ENCODE measurements at regions not wholly inside any gene's neighbourhood (a gene's known extent, or its start where the extent isn't known, plus 50 kb on each side); places are given as distances from the start of the nearest gene placed in this dataset.
A peak's percentile ranks its signal among the peaks of the same experiment; 100 is the strongest.
"Not testable (repeated sequence)": the region's sequence is repeated elsewhere in the genome, so short reads cannot be mapped to it uniquely, and the experiment has no call there.

DNA sequence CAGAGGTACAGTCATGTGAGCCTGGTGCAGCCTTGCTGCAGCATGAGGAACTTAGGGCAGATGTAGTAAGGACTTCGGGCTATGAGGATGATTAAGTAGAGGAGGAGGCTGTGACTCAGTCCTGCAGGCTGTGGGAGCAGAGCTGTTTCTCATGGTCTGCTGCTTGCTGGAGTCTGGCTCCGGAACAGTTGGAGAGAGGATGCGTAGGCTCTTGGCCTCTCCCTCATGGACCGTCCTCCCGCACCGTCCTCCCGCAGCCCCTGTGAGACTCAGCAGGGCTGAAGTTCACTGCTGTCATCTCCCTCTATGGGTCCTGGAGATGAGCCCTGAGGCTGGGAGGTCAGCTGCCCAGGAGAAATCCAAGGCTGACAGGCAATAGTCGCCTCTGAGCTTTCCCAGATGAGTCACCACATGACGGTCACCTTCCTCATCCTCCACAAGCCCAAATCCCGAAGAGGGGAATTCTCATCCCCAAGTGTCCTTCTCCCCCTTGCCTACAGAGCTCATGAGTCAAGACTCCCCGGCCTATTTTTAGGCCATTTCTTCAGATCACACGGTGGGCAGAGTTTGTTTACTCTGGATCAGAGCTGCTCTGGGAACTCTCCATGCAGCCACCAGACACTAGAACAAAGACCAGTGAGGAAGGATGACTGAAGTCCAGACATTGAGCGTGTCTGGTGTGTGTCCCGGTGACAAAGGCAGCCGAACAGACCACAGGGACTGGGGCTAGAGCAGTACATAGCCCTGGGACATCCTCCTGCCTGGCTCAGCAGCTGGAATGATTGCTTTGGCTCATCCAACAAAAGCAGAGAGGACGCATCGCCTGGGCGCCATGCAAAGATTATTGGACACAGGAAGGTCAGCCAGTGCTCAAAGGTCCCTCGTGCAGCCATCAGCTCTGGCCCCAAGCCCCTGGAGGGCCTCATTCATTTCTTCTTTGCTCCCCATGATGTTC is 134.5 kb downstream of the NPIPB11 start:
- peak; percentile 89 for DNase-seq

DNA sequence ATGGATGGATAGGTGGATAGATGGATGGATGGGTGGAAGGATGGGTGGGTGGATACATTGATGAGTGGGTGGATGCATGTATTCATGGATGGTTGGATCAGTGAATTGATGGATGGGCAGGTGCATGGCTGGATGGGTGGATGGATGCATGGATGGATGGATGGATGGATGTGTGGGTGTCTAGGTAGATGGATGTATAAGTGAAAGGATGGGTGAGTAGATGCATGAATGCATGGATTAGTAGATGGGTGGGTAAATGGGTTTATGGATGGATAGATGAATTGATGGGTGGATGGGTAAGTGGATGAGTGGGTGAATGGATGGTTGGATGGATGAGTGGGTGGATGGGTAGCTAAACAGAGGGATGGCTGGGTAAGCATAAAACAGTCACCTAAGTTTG is 135.6 kb downstream of the NPIPB11 start:
- DNase-seq, result not testable (repeated sequence)

DNA sequence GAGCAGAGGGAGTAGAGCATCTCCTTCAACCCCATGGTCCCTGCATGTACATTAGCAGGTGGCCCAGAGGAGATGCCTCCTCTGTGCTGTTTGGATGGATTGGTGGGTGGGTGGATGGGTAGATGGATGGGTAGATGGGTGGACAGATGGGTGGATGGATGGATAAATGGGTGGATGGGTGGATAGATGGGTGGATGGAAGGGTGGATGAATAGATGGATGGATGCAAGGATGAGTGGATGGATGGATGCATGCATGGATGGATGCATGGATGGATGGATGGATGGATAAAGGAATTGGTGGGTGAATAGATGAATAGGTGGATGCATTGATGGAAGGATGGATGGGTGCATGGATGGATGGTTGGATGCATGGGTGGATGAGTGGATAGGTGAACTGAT is 136.5 kb downstream of the NPIPB11 start:
- not testable (repeated sequence) for DNase-seq

DNA sequence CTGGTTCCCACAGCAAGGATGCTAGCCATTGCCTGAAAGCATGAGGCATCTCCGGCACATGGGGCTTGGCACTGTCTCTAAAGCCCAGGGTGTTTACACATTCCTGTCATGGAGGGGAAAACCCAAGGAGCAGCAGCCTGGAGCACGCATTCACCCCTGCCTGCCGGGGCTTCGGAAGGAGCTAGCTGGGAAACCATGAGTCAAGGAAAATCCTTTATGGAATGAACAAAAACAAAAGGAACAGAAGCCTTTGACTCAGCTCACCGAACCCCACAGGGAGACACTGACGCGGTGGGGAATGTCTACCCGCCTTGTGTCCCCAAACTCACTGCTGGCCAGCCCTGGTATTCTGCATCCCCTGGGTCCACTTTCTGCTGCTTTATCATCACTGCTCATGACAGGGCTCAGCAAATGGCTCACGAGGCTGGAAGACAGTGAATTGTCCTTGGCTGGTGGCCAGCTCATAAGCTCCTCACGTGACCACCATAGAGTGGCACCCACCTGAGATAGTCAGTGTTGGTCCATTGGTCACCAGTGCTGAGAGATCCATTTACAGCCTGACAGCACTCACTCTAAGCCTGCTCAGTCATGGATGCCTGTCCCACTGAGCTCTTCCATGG is 137.2 kb downstream of the NPIPB11 start:
- DNase-seq, result peak; percentile 21

DNA sequence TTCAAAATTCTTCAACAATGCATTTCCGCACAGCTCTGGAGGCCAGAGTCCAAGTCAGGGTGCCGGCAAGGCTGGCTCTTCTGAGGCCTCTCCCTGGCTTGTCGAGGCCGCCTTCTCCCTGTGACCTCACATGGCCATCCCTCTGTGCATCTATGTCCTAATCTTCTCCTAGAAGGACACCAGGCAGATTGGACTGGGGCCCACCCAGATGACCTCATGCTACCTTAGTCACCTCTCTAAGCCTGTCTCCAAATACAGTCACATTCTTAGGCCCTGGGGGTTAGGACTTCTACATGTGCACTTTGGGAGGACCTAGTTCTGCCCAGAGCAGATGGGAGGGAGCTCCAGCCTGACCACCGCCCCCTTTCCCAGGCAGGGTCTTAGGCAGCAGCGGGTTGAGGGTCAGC is 137.7 kb downstream of the NPIPB11 start:
- DNase-seq, result peak; percentile 64

DNA sequence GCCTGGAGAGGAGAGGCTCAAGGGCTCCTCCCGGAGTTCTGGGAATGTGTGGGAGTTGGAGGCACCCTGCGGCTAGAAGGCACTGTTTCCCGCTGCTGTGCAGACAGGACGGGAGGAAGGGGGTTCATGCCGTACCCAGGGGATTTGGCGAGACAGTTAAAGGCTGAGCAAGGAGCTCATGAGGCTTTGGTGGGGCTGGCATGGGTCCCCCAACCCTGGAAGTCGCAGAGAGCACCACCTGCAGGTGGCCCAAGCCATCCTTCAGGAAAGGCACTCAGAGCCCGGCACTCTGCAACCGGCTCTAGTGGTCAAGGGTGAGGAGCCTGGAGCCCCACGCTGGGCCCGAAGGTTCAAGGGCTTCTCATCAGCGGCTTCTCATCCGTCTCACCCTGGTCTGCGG is 138.2 kb downstream of the NPIPB11 start:
- DNase-seq, result peak; percentile 29

DNA sequence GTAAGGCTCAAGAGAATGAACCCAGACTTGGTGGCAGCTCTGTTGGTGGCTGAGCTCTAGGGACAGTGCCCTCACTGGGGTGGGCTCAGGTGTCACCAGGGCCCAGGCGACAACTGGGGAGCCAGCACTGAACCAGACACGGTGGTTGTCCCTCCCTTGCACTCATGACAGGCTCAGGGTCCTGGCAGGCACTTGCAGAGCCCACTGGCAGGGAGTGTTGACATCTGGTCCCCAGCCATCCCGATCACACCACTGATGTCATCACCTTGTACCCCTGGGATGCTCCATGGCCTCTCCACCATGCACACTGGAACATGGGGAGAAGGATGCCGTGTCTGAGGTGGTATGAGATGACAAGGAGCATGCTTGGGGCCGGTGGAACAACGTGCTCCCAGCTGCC is 138.6 kb downstream of the NPIPB11 start:
- DNase-seq, result peak; percentile 32

DNA sequence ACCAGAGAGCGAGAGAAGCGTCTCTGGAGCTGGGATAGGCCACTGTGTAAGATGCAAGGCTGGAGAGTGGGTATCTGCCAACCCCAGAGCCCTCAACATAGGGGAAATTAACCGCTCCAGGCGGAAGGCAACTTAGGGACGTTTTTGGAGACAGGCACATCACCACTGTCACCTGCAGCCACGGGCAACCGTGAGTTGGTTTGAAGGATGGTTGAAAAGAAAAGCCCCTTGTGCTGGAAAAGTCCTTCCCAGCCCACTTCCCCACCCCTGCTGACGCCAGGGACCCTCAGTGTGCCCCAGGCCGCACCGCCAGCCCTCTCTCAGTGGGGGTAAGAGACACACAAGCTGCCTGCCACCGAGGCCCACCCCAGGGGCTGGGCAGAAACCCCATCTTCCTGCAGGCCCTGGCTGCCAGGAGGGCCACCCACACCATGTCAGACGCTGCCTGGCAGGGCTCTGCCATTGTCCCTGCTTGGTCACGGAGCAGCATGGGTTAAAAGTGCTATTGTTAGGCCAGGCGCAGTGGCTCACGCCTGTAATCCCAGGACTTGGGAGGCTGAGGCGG is 139.4 kb downstream of the NPIPB11 start:
- DNase-seq, result peak; percentile 48

DNA sequence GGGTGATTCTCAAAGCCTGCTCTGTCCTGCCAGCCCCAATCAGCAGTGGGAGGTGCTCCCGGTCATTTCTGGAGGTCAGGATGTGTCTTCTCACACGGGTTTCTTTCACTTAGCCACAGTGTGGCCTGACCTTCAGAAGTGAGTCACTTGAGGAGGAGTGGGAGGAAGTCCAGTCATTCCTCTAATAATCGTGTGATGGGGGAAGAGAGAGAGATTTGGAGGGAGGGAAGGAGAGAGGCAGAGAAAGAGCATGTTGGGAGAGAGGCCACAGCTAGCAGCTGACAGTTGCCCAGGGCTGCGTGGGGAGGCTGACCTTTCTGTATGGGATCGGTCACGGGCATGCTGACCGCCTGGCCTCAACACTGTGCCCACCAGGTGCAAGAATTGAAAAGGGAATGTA is 139.9 kb downstream of the NPIPB11 start:
- DNase-seq, result peak; percentile 65

DNA sequence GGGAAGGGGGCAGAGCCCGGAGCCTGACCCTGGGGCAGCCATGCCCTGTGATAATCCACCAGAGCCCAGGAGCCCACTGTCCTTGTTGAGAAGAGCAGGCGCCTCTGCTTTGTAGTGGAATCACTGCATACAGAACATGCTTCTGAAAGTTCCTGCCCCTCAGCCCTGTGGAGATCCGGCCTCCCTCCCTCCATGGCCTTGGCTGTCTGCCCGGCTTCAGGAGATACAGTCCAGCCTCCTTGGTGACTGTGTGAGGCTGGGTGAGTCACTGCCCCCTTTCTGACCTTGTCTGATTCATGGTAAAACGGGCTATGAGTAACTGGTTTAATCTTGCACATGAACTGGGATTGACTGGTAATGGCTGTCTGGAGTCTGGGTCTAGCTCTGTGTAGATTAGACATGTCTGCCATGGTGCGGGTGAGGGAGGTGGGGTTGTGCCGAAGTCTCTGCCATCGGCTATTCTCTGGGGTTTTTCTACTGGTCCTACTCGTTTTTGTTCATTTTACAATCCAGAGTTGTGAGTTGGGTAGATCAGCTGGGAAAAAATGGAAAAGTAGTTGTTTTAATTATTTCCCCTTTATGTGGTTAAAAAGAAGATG is 141.2 kb downstream of the NPIPB11 start:
- DNase-seq, result peak; percentile 91

DNA sequence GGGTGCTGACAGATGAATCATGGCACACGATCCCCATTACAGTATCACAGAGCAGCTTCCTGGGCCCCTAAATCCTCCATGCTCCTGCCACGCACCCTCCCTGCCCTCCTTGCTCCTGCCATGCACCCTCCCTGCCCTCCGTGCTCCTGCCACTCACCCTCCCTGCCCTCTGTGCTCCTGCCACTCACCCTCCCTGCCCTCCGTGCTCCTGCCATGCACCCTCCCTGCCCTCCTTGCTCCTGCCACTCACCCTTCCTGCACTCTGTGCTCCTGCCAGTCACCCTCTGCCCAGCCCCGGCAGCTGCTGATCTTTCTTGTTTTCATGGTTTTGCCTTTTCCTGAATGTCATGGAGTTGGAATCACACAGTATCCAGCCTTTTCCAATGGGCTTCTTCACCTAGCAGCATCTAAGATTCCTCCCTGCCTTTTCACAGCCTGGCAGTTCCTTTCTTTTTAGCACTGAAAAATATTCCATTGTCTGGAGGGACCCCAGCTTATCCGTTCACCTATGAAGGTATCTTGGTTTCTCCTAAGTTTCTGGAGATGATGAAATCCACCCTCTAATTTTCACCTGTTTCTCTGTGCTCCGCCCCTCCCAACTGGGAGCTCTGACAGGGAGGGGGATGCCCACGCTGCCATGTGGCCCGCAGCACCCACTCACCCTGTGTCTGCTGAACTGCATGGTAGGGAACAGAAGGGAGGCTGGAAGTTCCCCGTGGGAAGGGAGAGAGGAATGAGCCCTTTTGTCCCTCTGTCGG is 142.3 kb downstream of the NPIPB11 start:
- DNase-seq, result peak; percentile 31

DNA sequence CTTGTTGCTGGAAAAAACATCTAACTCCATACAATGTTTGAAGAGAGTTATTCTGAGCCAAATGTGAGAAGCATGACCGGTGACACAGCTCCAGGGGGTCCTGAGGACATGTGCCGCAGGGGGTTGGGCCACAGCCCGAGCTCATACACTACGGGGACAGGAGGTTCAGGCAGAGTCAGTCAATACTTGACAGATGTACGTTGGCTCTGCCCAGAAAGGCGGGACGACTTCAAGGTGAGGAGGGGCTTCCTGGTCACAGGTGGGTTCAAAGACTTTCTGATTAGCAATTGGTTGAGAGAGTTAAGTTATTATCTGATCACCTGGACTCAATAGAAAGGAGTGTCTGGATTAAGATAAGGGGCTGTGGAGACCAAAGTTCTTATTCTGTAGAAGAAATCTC is 143.8 kb downstream of the NPIPB11 start:
- peak; percentile 40 for DNase-seq

DNA sequence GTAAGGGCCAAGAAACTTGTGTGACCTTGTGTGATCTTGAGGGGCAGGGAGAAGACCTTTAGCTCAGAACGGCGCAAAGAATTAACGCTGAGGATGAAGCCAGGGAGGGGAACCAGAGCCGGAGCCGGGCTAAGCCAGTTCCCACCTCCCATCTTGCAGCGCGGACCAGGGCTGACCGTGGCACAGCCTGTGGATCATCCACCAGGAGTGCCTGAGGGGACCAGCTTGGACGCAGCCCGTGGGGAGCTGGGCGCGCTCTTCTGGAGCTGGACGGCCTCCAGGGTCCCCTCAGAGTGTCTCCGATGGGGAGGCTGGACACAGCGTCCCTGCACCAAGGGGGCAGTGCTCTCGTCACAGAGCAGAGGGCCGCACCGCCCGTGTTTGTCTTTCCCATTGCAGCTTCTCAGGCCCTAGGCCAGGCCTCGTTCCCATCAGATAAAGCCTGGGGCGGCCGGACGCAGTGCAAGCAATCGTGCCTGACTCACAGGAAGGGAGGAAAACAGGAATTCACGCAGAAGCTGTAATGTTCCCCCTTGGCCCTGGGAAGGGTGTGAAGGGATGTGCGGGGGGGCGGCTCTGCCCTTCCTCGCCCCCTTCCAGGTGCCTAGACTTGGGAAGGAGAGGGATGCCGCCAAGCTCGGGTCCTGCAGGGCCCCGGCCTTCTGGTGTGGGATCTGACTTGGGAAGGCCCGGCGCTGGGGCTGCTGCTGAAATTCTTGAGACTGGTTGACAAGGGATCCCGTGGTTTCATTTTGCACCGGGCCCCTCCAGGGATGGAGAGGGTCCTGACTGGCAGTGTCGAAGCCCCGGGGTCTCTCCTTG is 144.9 kb downstream of the NPIPB11 start:
- peak; percentile 52 for DNase-seq

DNA sequence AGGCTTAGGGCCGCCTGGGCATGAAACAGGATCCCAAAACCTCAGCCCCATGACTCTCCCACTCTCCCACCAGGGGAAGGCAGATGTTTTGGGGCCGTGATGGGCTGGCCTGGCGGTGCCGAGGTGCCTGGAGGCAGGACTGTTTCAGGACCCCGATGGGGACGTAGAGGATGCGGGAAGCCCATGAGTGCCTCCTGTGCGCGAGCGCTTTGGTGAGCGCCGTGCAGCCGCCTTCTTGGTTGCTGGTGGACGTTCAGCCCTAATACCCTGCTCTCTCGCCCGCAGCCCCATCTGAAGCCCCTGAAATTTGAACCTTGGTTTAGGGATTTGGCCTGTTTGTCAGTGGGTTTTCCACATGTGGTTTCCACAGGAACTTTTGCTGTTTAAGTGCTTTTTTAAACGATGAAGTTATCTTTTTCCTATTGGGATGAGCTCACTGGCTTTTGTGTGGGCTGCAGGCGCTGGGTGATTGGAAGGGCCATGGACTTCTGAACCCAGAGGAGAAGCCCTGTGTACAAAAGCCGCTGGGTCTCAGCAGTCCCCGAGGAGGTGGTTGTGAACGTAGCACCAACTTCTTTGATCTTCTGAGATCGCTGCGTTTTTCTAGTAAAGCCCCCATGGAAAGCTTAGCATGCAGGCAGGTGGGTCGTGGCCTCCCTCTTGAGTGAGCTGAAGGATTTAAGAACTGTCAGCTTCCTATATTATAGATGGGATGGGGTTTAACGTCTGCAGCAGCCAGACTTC is 145.7 kb downstream of the NPIPB11 start:
- peak; percentile 5 for DNase-seq

DNA sequence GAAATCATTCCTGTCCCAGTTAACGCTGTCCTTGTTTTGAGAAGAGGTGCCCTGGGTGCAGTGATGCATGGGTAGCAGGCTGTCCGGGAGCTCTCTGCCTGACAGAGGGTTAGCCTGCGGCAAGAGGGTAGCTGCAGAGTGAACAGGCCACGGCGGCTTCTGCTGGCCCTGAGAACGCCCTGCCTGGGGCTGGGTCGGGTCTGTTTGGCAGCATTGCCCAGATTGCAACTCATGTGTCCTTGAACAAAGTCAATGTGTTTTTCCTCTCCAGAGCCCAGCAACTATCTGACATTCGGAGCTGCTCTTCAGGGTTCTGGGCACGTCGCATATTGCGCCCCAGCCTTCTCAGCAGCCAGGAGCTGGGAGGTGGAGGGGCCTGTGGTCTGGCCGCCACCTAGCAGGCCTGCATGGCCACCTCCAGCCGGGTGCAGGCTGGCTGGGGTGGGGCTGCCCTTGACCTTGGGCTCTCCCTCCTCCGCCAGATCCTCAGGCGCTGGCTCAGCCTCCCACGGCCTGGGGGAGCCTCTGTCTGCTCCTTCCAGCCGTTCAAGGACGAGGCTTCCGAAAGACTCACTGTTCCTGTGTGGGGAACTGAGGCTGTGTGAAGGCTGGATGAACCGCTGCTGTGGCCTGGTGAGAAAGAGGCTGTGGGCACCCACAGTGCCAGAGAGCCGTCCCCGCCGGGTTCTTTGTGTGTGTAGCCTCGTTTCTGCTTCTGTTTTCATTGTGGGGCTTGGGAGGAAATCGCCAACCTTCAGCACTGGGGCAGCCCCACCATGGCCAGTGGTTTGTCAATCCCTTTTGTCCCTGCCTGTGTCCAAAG is 146.7 kb downstream of the NPIPB11 start:
- peak; percentile 49 for DNase-seq

DNA sequence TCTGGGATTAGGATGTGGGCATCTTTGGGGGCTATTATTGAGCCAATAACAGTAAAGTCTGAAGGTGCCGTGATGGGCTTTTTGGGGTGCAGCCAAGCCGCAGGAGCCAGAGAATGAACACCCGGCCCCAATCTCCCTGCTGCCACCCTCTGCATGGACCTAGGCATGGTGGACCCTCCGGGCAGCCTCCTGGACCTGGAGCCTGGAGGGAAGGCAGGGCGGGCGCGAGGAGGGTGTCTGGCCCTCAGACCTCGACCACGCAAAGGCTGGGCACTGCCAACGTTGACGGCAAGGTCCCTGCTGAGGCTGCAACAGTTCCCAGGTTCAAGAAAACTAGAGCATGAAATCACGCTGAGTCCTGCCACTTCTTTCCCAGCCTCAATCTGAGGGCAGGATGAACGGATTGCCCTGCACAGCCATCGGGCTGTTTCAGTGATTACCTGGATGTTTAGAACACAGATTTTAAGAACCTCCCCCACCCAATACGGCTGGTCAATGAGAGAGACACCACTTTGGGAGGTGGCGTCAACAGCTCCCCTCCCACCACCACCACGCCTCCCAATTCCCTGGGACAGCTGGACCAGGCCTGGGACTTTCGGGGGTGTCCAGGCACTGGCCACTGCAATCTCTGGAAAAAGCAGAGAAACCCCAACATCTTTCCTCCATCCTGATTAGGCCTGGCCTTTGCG is 147.4 kb downstream of the NPIPB11 start:
- DNase-seq, result peak; percentile 23

DNA sequence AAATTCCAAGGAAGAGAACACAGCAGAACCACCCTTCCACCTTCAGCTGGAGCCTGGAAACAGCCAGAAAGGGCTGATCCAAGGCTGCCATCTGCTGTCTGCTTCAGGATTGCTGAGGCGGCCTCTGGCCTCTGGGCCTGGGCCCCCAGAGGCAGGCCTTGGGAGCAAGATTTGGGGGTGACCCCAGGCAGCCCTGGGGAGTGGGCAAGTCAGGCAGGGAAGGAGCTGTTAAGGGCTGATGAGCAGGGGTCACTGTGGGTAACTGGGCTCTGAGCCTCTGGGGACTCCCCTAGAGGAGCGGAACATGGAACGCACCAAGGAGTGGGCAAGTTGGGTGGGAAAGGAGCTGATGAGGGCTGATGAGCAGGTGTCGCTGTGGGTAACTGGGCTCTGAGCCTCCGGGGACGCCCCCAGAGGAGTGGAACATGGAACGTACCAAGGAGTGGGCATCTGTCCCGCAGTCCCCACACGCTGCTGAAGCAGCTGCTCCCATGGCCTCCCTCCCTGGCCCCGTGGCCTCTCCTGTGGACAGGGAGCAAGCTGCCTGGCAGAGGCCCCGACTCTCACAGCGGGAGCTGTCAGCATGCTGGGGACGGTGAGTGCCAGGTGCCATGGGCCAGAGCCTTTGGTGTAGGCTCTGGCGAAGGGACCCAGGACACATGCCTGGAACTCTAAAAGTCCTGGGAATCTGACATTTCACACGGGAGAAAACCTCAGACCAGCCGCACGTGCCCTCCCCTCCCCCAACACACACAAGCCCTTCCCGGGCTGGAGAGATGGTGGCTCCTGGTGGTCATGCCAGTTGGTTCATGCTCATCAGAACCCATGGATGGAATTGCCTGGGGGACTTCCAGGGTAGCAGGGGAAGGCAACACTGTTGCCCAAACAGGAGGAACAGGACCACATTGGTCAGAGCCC is 148.8 kb downstream of the NPIPB11 start:
- peak; percentile 57 for DNase-seq

DNA sequence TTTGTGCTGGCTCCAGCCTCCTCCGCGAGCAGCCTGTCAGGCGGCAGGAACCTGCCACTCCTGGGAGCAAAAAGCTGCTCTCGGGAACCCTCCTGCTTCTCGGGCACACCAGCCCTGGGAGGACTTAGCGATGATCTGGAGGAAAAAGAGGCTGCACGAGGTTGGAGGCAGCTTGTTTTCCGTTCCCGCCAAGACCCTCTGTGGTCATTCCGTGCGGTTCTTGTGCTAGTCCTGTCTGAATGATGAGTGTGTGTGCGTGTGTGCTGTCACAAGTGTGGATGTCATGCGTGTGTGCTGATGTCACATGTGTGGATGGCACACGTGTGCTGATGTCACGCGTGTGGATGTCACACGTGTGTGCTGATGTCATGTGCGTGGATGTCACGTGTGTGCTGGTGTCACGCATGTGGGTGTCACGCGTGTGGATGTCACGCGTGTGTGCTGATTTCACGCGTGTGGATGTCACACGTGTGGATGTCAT is 150.0 kb downstream of the NPIPB11 start:
- peak; percentile 52 for DNase-seq

Data from islet precursor cell (in vitro differentiated cells).